Stomach (tissue), 8 donors: ENCODE measurements at regions not wholly inside any gene's neighbourhood (a gene's known extent, or its start where the extent isn't known, plus 50 kb on each side); places are given as distances from the start of the nearest gene placed in this dataset.
A peak's percentile ranks its signal among the peaks of the same experiment; 100 is the strongest.

ENCODE experiments used
- DNase-seq, 2 donors: peaks; one replicate each; pipeline versions ENCODE4 v3.0.0 to v3.0.0-alpha.2; 2013 to 2019
- H3K27ac ChIP-seq, 5 donors: fragments of 200-600 bp in 4 of 5; sonication (generic) in 4 of 5; one replicate each; pipeline ENCODE4 v1.5.1; 2013 to 2019; ENCODE audit warnings: mild to moderate bottlenecking in 1 of 5, moderate library complexity in 1 of 5
- H3K27me3 ChIP-seq, 3 donors: fragments of 200-600 bp; sonication (generic); one replicate each; pipeline ENCODE4 v1.5.1; 2017 to 2019; ENCODE audit warnings: mixed run types in 1 of 3
- H3K36me3 ChIP-seq, 4 donors: fragments of 200-600 bp; sonication (generic); 1 replicate in 3 of 4; 2 replicates in 1 of 4; pipeline ENCODE4 v1.5.1; 2016 to 2019
- H3K4me1 ChIP-seq, 4 donors: fragments of 200-600 bp; sonication (generic); one replicate each; pipeline ENCODE4 v1.5.1; 2016 to 2019
- H3K4me3 ChIP-seq, 4 donors: fragments of 200-600 bp; sonication (generic) in 3 of 4; one replicate each; pipeline ENCODE4 v1.5.1; 2016 to 2019; ENCODE audit warnings: mild to moderate bottlenecking in 1 of 4
- H3K9me3 ChIP-seq, 4 donors: fragments of 200-600 bp; sonication (generic); one replicate each; pipeline ENCODE4 v1.5.1; 2016 to 2019
- EP300 ChIP-seq: sonication (generic); formaldehyde crosslinking; IDR thresholded peaks from one replicate; pipeline ENCODE4 v1.6.1; 2017; ENCODE audit warnings: antibody characterized with exemption
- POLR2A ChIP-seq, 4 donors: fragments of 450-650 bp; IDR thresholded peaks; one replicate each; pipeline ENCODE4 v1.6.1; 2016; ENCODE audit warnings: antibody characterized with exemption in 4 of 4, control low read depth in 2 of 4, mild to moderate bottlenecking in 1 of 4, moderate library complexity in 1 of 4
- POLR2AphosphoS5 ChIP-seq, 3 donors: sonication (generic); formaldehyde crosslinking; IDR thresholded peaks; one replicate each; pipeline ENCODE4 v1.6.1; 2016; ENCODE audit warnings: antibody characterized with exemption in 3 of 3
- WGBS, 5 donors: extraction: QIAGEN DNeasy Blood & Tissue Kit in 3 of 5; methylation state at CpG; one replicate each; pipeline versions ENCODE4 v1.1.5 to v1.1.7; 2013 to 2018; 5-methylcytosine and 5-hydroxymethylcytosine counted together
- intact Hi-C: fragments of 100-400 bp; cut with DNase I; formaldehyde crosslinking; loops from one replicate; pipeline ENCODE4 v1.15.1; 2023; ENCODE audit warnings: low total_unique reads
- TF ChIP-seq, protein P1 (sequence below), 7 experiments: fragments of 450-650 bp in 4 of 7; fragments of 200-600 bp in 3 of 7; sonication (generic) in 3 of 7; IDR thresholded peaks; one replicate each; pipeline ENCODE4 v1.5.1; 2016 to 2019; ENCODE audit warnings: antibody characterized with exemption in 7 of 7, control low read depth in 2 of 7, mild to moderate bottlenecking in 1 of 7
- donor health status: healthy with polysubstance abuse.
- donor health status: Bipolar disorder and iron deficiency.
- donor health status: healthy.

DNA sequence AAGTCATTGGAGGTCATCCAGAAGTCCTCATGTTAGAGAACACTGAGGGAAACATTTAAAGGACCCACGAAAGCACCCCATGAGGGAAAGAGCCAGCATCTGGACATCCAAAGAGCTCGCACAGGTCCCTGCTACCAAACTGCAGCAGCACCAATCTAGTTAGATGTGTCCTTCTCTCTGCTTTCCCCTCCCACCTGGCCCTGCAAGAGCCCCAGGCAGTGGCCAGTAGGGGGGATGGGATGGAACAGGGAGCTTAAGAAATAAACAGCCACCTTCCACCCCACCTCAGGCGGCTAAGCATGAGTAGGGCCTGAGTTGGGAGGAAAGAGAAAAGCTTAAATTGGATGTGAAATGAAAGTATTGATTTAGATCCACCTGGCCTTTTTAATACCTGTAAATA is 175.9 kb upstream of the KCND3 start:
- WGBS, 5 donors = 53 to 75% (median 65%) methylated on average over 3 of the region's 3 CpGs
- no peak overlapping the region for H3K4me3 ChIP-seq

DNA sequence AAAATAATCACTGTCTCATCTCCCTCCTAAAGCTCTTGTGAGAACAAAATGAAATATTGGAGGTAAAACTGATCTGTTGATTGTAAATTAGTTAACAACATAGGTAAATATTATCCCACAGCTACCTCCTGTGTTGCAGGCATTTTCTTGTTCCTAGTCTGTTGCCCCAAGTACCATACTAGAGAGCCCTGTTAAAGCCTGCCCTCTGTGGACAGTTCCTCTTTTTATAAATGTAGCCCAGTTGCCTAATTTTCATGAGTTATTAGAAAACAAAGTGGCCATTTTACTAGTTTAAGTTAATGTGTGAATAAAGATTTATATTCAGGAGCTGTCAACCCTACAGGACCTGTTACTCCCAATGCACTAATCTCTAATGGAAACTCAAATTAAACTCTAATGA is 180.0 kb upstream of the KCND3 start:
- H3K9me3 ChIP-seq = no peaks in the 10 kb centered on the region
- TF ChIP-seq POLR2A (IDR thresholded peaks at IDR 0.05) (no peak), POLR2AphosphoS5 (IDR thresholded peaks at IDR 0.05) (no peak)
- H3K27ac ChIP-seq = no peak overlapping the region
- no peaks in the 10 kb centered on the region for H3K36me3 ChIP-seq
- peaks cover 0 to 11% (median 0%) of the 10 kb centered on the region in 3 donors for H3K27me3 ChIP-seq
- intact Hi-C loops = no loop called here
- no peak for DNase-seq
- no peak overlapping the region for H3K4me3 ChIP-seq
- no peaks in the 10 kb centered on the region for H3K4me1 ChIP-seq

More for the DNA sequence above, 175.9 kb upstream of the KCND3 start:
- no peak overlapping the region for H3K27ac ChIP-seq
- TF ChIP-seq POLR2A (IDR thresholded peaks at IDR 0.05) (no peak), EP300 (no peak), POLR2AphosphoS5 (IDR thresholded peaks at IDR 0.05) (no peak)
- TF ChIP-seq, protein P1, sequence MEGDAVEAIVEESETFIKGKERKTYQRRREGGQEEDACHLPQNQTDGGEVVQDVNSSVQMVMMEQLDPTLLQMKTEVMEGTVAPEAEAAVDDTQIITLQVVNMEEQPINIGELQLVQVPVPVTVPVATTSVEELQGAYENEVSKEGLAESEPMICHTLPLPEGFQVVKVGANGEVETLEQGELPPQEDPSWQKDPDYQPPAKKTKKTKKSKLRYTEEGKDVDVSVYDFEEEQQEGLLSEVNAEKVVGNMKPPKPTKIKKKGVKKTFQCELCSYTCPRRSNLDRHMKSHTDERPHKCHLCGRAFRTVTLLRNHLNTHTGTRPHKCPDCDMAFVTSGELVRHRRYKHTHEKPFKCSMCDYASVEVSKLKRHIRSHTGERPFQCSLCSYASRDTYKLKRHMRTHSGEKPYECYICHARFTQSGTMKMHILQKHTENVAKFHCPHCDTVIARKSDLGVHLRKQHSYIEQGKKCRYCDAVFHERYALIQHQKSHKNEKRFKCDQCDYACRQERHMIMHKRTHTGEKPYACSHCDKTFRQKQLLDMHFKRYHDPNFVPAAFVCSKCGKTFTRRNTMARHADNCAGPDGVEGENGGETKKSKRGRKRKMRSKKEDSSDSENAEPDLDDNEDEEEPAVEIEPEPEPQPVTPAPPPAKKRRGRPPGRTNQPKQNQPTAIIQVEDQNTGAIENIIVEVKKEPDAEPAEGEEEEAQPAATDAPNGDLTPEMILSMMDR (IDR thresholded peaks at IDR 0.05) = no peak
- intact Hi-C loops = no loop called here
- H3K27me3 ChIP-seq = peaks cover 0 to 17% (median 0%) of the 10 kb centered on the region in 3 donors
- no peaks in the 10 kb centered on the region for H3K4me1 ChIP-seq
- no peak for DNase-seq
- H3K9me3 ChIP-seq = peaks cover 0 to 9% (median 4%) of the 10 kb centered on the region in 4 donors
- no peaks in the 10 kb centered on the region for H3K36me3 ChIP-seq

DNA sequence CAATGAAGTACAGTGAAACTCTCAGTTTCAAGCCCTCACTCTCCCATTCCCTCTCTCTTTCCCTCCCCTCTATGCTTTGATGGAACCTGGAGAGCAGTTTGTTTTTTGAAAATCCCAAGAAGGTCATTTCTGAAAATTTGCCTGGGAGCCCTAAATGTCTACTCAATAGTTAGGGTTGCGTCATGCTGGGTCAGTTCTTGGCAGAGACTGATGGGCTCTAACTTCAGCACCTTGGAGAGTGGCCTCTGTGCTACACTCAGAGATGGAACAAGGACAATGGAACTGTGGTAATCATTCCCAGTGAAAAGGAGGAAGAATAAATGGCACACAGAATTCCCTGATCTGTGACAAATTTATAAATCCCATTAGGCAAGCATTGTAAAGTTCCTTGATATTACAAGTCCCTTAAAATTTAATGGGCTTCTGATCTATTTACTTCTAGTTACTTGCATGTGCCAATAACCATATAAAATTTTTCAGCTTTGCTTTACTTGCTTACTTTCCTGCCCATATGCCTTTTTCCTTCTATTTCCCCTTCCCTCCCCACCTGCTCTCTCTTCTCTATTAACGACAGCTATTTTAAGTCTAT is 182.9 kb upstream of the KCND3 start:
- no peak overlapping the region for H3K27ac ChIP-seq
- DNase-seq = peak in 1 of 2 donors; percentile 76
- no peaks in the 10 kb centered on the region for H3K9me3 ChIP-seq
- intact Hi-C loops = no loop called here
- WGBS, 5 donors = 8 to 30% (median 15%) methylated on average over 2 of the region's 2 CpGs
- no peak overlapping the region for H3K4me3 ChIP-seq
- no peaks in the 10 kb centered on the region for H3K27me3 ChIP-seq
- no peaks in the 10 kb centered on the region for H3K36me3 ChIP-seq
- H3K4me1 ChIP-seq = no peaks in the 10 kb centered on the region
- TF ChIP-seq POLR2A (IDR thresholded peaks at IDR 0.05) (no peak), EP300 (no peak), POLR2AphosphoS5 (IDR thresholded peaks at IDR 0.05) (no peak)
- TF ChIP-seq, protein P1 (IDR thresholded peaks at IDR 0.05) = no peak

DNA sequence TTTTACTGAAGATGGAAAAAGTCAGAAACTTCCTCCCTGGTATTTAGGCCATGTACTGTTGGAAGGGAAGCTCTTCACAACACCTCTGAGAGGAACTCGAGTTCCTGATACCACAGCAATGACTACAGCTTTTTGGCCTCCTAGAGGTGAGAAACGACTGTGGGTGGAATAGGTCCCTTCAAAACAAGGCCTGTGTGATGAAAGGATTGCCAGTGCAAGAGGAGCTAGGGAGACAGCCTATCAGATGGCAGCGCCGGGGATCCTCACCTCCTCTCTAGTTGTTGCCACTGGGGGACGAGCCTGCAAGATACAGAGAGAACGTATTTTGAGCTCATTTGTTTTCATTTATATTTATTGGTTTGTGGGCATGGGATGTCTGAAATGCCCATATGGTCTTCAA is 187.8 kb upstream of the KCND3 start:
- no peak overlapping the region for H3K4me3 ChIP-seq
- TF ChIP-seq, protein P1 (IDR thresholded peaks at IDR 0.05) = no peak
- TF ChIP-seq POLR2A (IDR thresholded peaks at IDR 0.05) (no peak), EP300 (no peak), POLR2AphosphoS5 (IDR thresholded peaks at IDR 0.05) (no peak)
- intact Hi-C loops = no loop called here
- WGBS, 5 donors = 60 to 66% (median 62%) methylated on average over 6 of the region's 6 CpGs
- no peak for DNase-seq
- H3K4me1 ChIP-seq = no peaks in the 10 kb centered on the region
- H3K36me3 ChIP-seq = no peaks in the 10 kb centered on the region
- H3K27me3 ChIP-seq = no peaks in the 10 kb centered on the region
- no peaks in the 10 kb centered on the region for H3K9me3 ChIP-seq
- no peak overlapping the region for H3K27ac ChIP-seq

DNA sequence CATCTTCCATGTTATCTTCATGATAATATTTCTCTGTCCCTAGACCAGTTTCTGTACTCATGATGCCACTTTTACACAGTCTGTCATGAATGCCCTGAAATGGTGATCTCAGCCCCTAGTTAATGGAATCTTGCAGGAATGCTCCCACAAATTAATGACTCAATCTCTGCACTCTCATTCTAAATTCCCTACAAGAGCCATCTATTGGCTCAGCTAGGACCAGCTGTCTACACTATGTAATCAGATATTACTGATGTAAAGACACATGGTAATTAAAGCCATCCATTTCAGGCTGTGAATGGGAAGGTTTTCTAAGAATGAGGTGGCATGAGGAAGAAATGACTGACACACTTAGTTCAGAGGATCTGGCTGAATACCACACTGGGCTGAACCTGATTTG is 199.1 kb upstream of the KCND3 start:
- Histone ChIP-seq H3K27ac (no peak overlapping the region), H3K36me3 (no peaks in the 10 kb centered on the region), H3K4me3 (no peak overlapping the region), H3K27me3 (no peaks in the 10 kb centered on the region), H3K9me3 (no peaks in the 10 kb centered on the region), H3K4me1 (no peaks in the 10 kb centered on the region)
- TF ChIP-seq, protein P1 (IDR thresholded peaks at IDR 0.05) = no peak
- no peak for TF ChIP-seq EP300
- TF ChIP-seq POLR2A (IDR thresholded peaks at IDR 0.05) = no peak
- TF ChIP-seq POLR2AphosphoS5 (IDR thresholded peaks at IDR 0.05) = no peak
- intact Hi-C loops = no loop called here
- DNase-seq = no peak
